ENCODE measurements at regions not wholly inside any gene's neighbourhood (a gene's known extent, or its start where the extent isn't known, plus 50 kb on each side); places are given as distances from the start of the nearest gene placed in this dataset.

DNA sequence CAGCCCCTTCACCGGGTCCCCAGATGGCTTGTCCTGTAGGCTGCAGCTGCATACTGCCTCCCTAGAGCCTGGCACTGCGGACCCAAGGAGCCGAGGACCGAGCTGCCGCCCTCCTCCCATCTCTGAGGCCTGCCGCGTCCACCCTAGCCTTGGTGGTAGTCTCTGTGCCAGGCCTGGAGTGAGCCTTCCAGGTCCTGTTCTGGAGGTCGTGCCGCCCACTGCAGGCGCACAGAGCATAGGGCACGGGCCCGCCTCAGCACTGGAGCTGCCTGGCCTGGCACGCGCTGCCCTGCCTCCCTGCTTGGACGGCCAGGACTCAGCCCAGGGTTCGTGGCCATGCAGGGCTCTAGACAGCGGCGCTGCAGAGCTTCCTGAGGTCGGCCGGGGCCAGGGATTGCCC is 239.5 kb downstream of the DCDC2C start:
- Histone ChIP-seq H3K27ac (ENCODE audit: low read depth, low read length) (no peak overlapping the region), H3K27me3 (ENCODE audit: control insufficient read depth, insufficient read depth, low read length) (no peaks in the 10 kb centered on the region), H3K9me3 (ENCODE audit: control insufficient read depth, insufficient read depth, low read depth, low read length) (0 out of 2 replicates have a peak, but pooled peaks cover 3% of the 10 kb centered on the region), H3K4me1 (ENCODE audit: control insufficient read depth, insufficient read depth, low read length) (no peaks in the 10 kb centered on the region; the same call in 1 of the 2 replicates), H3K4me3 (ENCODE audit: low read depth, low read length) (no peak overlapping the region), H3K9ac (ENCODE audit: low read length) (no peak overlapping the region), H3K36me3 (ENCODE audit: control insufficient read depth, insufficient read depth, low read length) (no peaks in the 10 kb centered on the region)

DNA sequence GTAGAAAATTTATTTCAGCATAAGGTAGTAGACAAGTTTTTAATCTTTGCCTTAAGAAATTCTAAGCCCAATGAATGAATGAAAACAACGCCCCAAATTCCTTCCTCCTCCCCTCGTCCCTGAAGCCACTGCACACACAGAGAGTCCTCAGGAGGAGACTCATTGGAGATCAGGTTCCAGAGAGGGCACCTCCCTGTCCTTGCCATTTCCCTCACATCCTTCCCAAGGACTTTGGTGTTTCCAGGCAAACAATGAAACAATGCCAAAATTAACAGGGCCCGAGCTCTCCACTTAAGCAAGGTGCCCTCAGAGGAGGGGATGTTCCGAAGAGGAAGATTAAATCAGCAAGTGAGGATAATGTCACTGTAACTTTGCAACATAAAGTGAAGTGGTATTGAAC is 240.7 kb downstream of the DCDC2C start:
- Histone ChIP-seq H3K9me3 (ENCODE audit: control insufficient read depth, insufficient read depth, low read depth, low read length) (0 out of 2 replicates have a peak, but pooled peaks cover 3% of the 10 kb centered on the region), H3K4me1 (ENCODE audit: control insufficient read depth, insufficient read depth, low read length) (no peaks in the 10 kb centered on the region; the same call in 1 of the 2 replicates), H3K4me3 (ENCODE audit: low read depth, low read length) (no peak overlapping the region), H3K27ac (ENCODE audit: low read depth, low read length) (no peak overlapping the region), H3K9ac (ENCODE audit: low read length) (no peak overlapping the region), H3K27me3 (ENCODE audit: control insufficient read depth, insufficient read depth, low read length) (no peaks in the 10 kb centered on the region), H3K36me3 (ENCODE audit: control insufficient read depth, insufficient read depth, low read length) (no peaks in the 10 kb centered on the region)

DNA sequence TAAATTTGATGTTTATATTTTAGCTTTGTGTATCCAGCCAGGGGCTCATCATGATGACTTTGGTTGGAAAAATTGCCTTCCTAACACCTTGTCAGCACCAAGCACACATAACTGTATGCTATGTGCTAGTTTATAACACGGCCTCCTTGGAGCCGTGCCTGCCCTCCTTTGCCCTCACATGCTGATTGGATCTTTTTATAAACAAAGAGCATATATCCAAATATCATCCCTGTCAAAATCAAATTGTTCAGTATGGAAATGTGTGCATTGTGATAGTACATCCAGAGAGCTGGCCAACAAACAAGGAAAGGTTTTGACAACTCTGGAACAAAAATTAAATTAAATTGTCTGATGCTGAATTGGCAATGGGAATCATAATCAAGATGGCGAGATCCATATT is 241.5 kb downstream of the DCDC2C start:
- Histone ChIP-seq H3K36me3 (ENCODE audit: control insufficient read depth, insufficient read depth, low read length) (no peaks in the 10 kb centered on the region), H3K27ac (ENCODE audit: low read depth, low read length) (no peak overlapping the region), H3K9me3 (ENCODE audit: control insufficient read depth, insufficient read depth, low read depth, low read length) (0 out of 2 replicates have a peak, but pooled peaks cover 3% of the 10 kb centered on the region), H3K4me1 (ENCODE audit: control insufficient read depth, insufficient read depth, low read length) (no peaks in the 10 kb centered on the region; the same call in 1 of the 2 replicates), H3K9ac (ENCODE audit: low read length) (no peak overlapping the region), H3K4me3 (ENCODE audit: low read depth, low read length) (no peak overlapping the region), H3K27me3 (ENCODE audit: control insufficient read depth, insufficient read depth, low read length) (no peaks in the 10 kb centered on the region)

DNA sequence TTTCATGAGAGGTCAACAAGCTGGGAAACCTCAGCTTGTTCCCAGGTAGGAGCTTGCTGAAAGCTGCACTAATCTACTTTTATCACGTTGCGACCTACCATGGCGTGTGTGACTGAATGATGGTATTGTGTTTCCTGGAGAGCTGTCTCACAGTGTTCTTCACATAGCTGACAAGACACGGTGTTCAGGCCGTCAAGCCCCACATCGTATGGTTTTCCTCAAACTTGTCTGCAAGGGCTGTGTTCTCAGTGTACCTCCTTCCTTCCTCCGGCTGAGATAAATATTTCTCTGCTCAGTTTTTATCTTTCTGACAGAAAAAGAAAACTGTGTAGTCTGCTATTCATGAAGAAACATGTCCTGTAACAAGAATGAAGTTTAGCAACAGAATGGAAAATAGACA is 244.8 kb downstream of the DCDC2C start:
- H3K9ac ChIP-seq (ENCODE audit: low read length), result no peak overlapping the region
- H3K4me3 ChIP-seq (ENCODE audit: low read depth, low read length), result no peak overlapping the region
- H3K4me1 ChIP-seq (ENCODE audit: control insufficient read depth, insufficient read depth, low read length), result no peaks in the 10 kb centered on the region
- no peaks in the 10 kb centered on the region for H3K27me3 ChIP-seq (ENCODE audit: control insufficient read depth, insufficient read depth, low read length)
- peaks cover 11% of the 10 kb centered on the region for H3K9me3 ChIP-seq (ENCODE audit: control insufficient read depth, insufficient read depth, low read depth, low read length)
- no peaks in the 10 kb centered on the region for H3K36me3 ChIP-seq (ENCODE audit: control insufficient read depth, insufficient read depth, low read length)
- no peak overlapping the region for H3K27ac ChIP-seq (ENCODE audit: low read depth, low read length)

DNA sequence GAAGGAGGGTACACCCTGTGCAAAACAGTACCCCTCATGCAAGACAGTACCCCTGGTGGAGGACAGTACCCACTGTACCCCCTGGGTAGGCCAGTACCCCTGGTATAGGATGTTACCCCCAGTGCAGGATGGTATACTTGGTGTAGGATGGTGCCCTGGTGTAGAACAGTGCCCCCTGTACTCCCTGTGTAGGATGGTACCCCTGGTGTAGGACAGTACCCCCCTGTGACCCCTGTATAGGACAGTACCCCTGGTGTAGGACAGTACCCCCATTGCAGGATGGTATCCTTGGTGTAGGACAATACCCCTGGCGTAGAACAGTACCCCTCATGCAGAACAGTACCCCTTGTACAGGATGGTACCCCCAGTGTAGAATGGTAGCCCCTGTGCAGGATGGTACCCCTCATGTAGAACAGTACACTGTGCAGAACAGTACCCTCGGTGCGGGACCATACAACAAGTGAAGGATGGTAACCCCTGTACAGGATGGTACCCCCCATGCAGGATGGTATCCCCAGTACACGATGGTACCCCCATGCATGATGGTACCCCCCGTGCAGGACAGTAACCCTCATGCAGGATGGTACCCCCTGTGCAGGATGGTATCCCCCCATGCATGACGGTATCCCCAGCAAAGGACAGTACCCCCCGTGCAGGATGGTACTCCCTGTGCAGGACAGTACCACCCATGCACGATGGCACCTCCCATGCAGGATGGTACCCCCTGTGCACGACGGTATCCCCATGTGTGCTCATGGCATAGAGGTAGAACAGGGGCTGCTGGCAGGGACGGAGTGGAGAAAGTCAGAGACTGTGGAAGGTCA is 248.0 kb downstream of the DCDC2C start:
- Histone ChIP-seq H3K27ac (ENCODE audit: low read depth, low read length) (no peak overlapping the region), H3K4me1 (ENCODE audit: control insufficient read depth, insufficient read depth, low read length) (0 out of 2 replicates have a peak, but pooled peaks cover 2% of the 10 kb centered on the region), H3K9me3 (ENCODE audit: control insufficient read depth, insufficient read depth, low read depth, low read length) (peaks cover 11% of the 10 kb centered on the region), H3K4me3 (ENCODE audit: low read depth, low read length) (no peak overlapping the region), H3K36me3 (ENCODE audit: control insufficient read depth, insufficient read depth, low read length) (no peaks in the 10 kb centered on the region), H3K9ac (ENCODE audit: low read length) (no peak overlapping the region), H3K27me3 (ENCODE audit: control insufficient read depth, insufficient read depth, low read length) (no peaks in the 10 kb centered on the region)

DNA sequence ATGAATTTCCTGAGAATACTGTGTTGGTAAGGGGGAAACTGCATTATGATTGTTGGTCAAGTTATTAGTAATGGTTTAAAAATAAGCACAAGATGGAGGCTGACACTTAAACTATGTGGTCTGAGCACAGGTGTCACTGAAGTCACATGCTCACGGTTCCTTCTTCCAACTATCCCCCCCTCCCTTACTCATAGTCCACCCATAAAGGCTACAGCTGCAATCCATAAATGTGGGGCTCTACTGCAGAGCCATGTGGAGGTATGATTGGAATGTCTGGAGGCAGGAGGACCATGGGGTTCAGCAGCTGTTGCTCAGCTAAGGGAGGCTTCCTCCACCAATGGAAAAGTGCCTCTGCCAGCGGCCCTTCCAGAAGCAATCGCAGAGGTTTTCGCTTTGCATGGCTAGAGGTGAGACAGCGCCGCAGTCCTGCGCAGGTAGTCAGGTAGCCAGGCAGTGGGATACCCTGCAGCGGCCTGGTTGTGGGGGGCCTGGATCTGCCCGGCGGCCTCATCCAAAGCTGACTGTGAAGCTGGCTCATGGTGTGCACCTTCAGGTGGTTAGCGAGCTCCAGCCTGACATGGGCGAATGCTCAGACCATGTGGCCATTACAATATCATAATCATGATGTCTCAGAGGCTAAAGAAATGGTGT is 249.6 kb downstream of the DCDC2C start:
- Histone ChIP-seq H3K27ac (ENCODE audit: low read depth, low read length) (no peak overlapping the region), H3K4me1 (ENCODE audit: control insufficient read depth, insufficient read depth, low read length) (0 out of 2 replicates have a peak, but pooled peaks cover 3% of the 10 kb centered on the region), H3K9me3 (ENCODE audit: control insufficient read depth, insufficient read depth, low read depth, low read length) (peaks cover 9% of the 10 kb centered on the region), H3K36me3 (ENCODE audit: control insufficient read depth, insufficient read depth, low read length) (no peaks in the 10 kb centered on the region), H3K27me3 (ENCODE audit: control insufficient read depth, insufficient read depth, low read length) (no peaks in the 10 kb centered on the region), H3K4me3 (ENCODE audit: low read depth, low read length) (no peak overlapping the region), H3K9ac (ENCODE audit: low read length) (no peak overlapping the region)

DNA sequence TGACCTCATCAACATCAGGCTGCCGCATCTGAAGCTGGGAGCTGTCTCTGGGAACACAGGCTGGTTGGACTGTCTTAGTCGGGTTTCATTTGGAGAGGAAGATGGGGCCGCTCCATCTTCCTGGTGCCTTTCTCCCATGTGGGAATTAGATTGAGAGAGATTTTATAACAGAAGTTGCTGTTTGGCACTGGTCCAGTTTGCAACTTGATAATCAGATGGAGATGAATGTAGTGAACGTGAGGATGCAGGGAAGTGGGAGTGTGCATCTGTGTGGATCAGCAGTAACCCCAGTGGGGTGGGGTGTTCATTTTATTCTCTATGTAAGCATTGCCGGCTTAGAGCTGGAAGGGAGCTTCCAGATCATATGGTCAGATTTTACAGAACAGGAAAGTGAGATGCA is 250.9 kb downstream of the DCDC2C start:
- Histone ChIP-seq H3K36me3 (ENCODE audit: control insufficient read depth, insufficient read depth, low read length) (no peaks in the 10 kb centered on the region), H3K4me3 (ENCODE audit: low read depth, low read length) (no peak overlapping the region), H3K27ac (ENCODE audit: low read depth, low read length) (no peak overlapping the region), H3K27me3 (ENCODE audit: control insufficient read depth, insufficient read depth, low read length) (no peaks in the 10 kb centered on the region), H3K9ac (ENCODE audit: low read length) (no peak overlapping the region), H3K9me3 (ENCODE audit: control insufficient read depth, insufficient read depth, low read depth, low read length) (peaks cover 9% of the 10 kb centered on the region), H3K4me1 (ENCODE audit: control insufficient read depth, insufficient read depth, low read length) (0 out of 2 replicates have a peak, but pooled peaks cover 3% of the 10 kb centered on the region)

DNA sequence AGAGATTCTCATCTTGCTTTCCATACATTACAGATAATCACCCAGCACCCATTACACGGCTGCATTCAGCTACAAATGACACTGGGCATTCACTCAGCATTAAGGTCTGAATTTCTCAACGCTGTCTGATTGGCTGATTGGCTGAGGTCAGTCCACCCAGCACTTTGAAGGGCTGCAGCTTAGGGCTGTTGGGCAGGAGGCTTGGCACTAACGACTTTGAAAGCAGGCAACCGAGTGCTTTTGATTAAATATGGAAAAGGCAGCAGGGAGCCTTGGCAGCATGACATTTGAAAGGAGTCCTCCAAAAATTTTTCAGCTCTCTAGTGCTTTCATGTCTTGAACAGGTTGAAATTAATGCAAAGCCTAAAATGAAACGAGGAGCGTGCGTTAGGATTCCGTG is 253.0 kb downstream of the DCDC2C start:
- H3K4me1 ChIP-seq (ENCODE audit: control insufficient read depth, insufficient read depth, low read length), result 0 out of 2 replicates have a peak, but pooled peaks cover 3% of the 10 kb centered on the region
- no peak overlapping the region for H3K27ac ChIP-seq (ENCODE audit: low read depth, low read length)
- no peaks in the 10 kb centered on the region for H3K27me3 ChIP-seq (ENCODE audit: control insufficient read depth, insufficient read depth, low read length)
- no peaks in the 10 kb centered on the region for H3K36me3 ChIP-seq (ENCODE audit: control insufficient read depth, insufficient read depth, low read length)
- no peak overlapping the region for H3K4me3 ChIP-seq (ENCODE audit: low read depth, low read length)
- no peak overlapping the region for H3K9ac ChIP-seq (ENCODE audit: low read length)
- peaks cover 5% of the 10 kb centered on the region for H3K9me3 ChIP-seq (ENCODE audit: control insufficient read depth, insufficient read depth, low read depth, low read length)

DNA sequence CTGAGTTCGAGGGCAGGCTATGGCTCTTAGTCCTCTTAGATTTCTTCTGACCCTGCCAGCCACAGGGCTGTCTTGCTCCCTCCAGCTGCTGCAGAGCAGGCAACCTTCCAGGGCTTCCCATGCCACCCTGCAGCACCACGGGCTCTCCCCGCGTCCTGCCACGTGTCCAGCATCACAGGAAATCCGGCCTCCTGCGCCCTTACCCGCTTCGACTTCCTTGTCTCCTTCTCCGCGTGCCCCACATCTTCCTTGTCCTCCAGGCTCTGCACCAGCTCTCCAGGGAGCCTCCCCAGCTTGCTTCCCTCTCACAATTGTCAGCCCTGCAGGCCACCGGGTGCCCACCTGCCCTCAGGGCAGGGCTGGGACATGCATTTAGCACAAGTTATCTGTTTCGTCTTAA is 253.5 kb downstream of the DCDC2C start:
- Histone ChIP-seq H3K27ac (ENCODE audit: low read depth, low read length) (no peak overlapping the region), H3K27me3 (ENCODE audit: control insufficient read depth, insufficient read depth, low read length) (no peaks in the 10 kb centered on the region), H3K9me3 (ENCODE audit: control insufficient read depth, insufficient read depth, low read depth, low read length) (0 out of 2 replicates have a peak, but pooled peaks cover under 1% of the 10 kb centered on the region), H3K36me3 (ENCODE audit: control insufficient read depth, insufficient read depth, low read length) (no peaks in the 10 kb centered on the region), H3K4me3 (ENCODE audit: low read depth, low read length) (no peak overlapping the region), H3K9ac (ENCODE audit: low read length) (no peak overlapping the region), H3K4me1 (ENCODE audit: control insufficient read depth, insufficient read depth, low read length) (0 out of 2 replicates have a peak, but pooled peaks cover 3% of the 10 kb centered on the region)

DNA sequence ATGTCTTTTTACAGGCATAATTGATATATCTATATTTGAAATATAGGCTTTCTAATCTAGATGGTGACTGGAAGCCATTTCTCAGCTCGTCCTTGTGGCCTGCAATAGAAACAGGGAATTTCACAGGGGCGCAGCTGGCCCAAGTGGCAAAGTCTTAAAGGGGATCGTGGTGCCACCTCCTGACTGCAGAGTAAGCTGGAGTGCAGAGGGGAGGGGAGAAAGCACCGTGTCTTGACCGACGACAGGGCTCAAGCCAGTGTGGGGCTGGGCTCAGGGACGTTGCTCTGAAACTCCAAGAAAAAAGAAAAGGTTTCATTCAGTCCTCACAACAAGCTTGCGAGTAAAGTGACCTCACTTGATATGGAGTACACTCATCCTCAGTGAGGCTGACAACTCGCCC is 255.1 kb downstream of the DCDC2C start:
- Histone ChIP-seq H3K36me3 (ENCODE audit: control insufficient read depth, insufficient read depth, low read length) (no peaks in the 10 kb centered on the region), H3K4me1 (ENCODE audit: control insufficient read depth, insufficient read depth, low read length) (0 out of 2 replicates have a peak, but pooled peaks cover 3% of the 10 kb centered on the region), H3K27ac (ENCODE audit: low read depth, low read length) (no peak overlapping the region), H3K9me3 (ENCODE audit: control insufficient read depth, insufficient read depth, low read depth, low read length) (no peaks in the 10 kb centered on the region), H3K27me3 (ENCODE audit: control insufficient read depth, insufficient read depth, low read length) (no peaks in the 10 kb centered on the region), H3K9ac (ENCODE audit: low read length) (no peak overlapping the region), H3K4me3 (ENCODE audit: low read depth, low read length) (no peak overlapping the region)

DNA sequence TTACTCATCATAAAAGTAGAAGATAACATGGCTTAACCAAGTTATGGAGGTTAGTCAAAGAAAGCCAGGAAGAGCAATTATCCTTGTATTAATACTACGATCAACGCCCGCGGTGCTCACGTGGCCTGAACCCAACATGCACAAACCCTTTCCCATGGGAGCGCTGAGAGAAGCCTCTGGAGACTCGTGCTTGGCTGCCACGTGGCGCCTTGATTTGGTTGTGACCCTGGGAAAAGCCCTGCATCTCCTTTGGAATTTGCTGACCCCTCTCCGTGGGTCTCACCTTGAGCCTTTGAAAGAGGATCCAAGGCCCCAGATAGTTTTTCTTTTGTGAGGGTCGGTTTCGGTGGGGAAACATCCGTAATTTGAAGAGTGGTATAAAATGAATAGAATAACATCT is 255.6 kb downstream of the DCDC2C start:
- Histone ChIP-seq H3K36me3 (ENCODE audit: control insufficient read depth, insufficient read depth, low read length) (no peaks in the 10 kb centered on the region), H3K27me3 (ENCODE audit: control insufficient read depth, insufficient read depth, low read length) (no peaks in the 10 kb centered on the region), H3K27ac (ENCODE audit: low read depth, low read length) (no peak overlapping the region), H3K9me3 (ENCODE audit: control insufficient read depth, insufficient read depth, low read depth, low read length) (no peaks in the 10 kb centered on the region), H3K9ac (ENCODE audit: low read length) (no peak overlapping the region), H3K4me3 (ENCODE audit: low read depth, low read length) (no peak overlapping the region), H3K4me1 (ENCODE audit: control insufficient read depth, insufficient read depth, low read length) (0 out of 2 replicates have a peak, but pooled peaks cover 3% of the 10 kb centered on the region)

Measured in HUES6 (cell line).